ENCODE measurements at regions not wholly inside any gene's neighbourhood (a gene's known extent, or its start where the extent isn't known, plus 50 kb on each side); places are given as distances from the start of the nearest gene placed in this dataset.

- DNase-seq, result no peak
Observed at GRCh38 chr18:41022484-41022883, 932.5 kb upstream of the PIK3C3 start.

- DNase-seq, result no peak
Observed at GRCh38 chr18:41021089-41021488, 933.9 kb upstream of the PIK3C3 start.

GRCh38 chr18:41012194-41012593 lies 942.8 kb upstream of the PIK3C3 start:
- no peak for DNase-seq

- no peak for DNase-seq
Observed at GRCh38 chr18:41009926-41010325, 945.1 kb upstream of the PIK3C3 start.

- no peak for DNase-seq
Observed at GRCh38 chr18:41004324-41004723, 950.7 kb upstream of the PIK3C3 start.

GRCh38 chr18:40995529-40995928 lies 959.5 kb upstream of the PIK3C3 start:
- no peak for DNase-seq

- no peak for DNase-seq
Observed at GRCh38 chr18:40993363-40993762, 961.7 kb upstream of the PIK3C3 start.

- no peak for DNase-seq
Observed at GRCh38 chr18:40987581-40987980, 967.5 kb upstream of the PIK3C3 start.

GRCh38 chr18:40985436-40985835 lies 969.6 kb upstream of the PIK3C3 start:
- DNase-seq, result no peak

GRCh38 chr18:40984856-40985255 lies 970.2 kb upstream of the PIK3C3 start:
- DNase-seq, result no peak

GRCh38 chr18:40983835-40984234 lies 971.2 kb upstream of the PIK3C3 start:
- DNase-seq, result no peak

- DNase-seq, result no peak
Observed at GRCh38 chr18:40980171-40980570, 974.9 kb upstream of the PIK3C3 start.

GRCh38 chr18:40976050-40976449 lies 979.0 kb upstream of the PIK3C3 start:
- DNase-seq, result no peak

- no peak for DNase-seq
Observed at GRCh38 chr18:40974448-40974847, 980.6 kb upstream of the PIK3C3 start.

GRCh38 chr18:40962784-40963183 lies 992.2 kb upstream of the PIK3C3 start:
- no peak for DNase-seq

- DNase-seq, result no peak
Observed at GRCh38 chr18:40957533-40958070, 997.4 kb upstream of the PIK3C3 start.

- no peak for DNase-seq
Observed at GRCh38 chr18:40956213-40956612, 998.8 kb upstream of the PIK3C3 start.

GRCh38 chr18:40955351-40955750 lies 999.7 kb upstream of the PIK3C3 start:
- DNase-seq, result no peak

- DNase-seq, result no peak
Observed at GRCh38 chr18:40949114-40949950, 1005.7 kb upstream of the PIK3C3 start.

GRCh38 chr18:40944576-40944975 lies 1010.5 kb upstream of the PIK3C3 start:
- no peak for DNase-seq

GRCh38 chr18:40939656-40940515 lies 1015.1 kb upstream of the PIK3C3 start:
- no peak for DNase-seq

- no peak for DNase-seq
Observed at GRCh38 chr18:40938615-40939014, 1016.4 kb upstream of the PIK3C3 start.

- DNase-seq, result no peak
Observed at GRCh38 chr18:40937386-40937785, 1017.6 kb upstream of the PIK3C3 start.

GRCh38 chr18:40935423-40935822 lies 1019.6 kb upstream of the PIK3C3 start:
- no peak for DNase-seq
